Liver (tissue), 7 donors: ENCODE measurements at regions not wholly inside any gene's neighbourhood (a gene's known extent, or its start where the extent isn't known, plus 50 kb on each side); places are given as distances from the start of the nearest gene placed in this dataset.

Source experiments
- DNase-seq: peaks from one replicate; pipeline ENCODE4 v3.0.0-alpha.2; 2017; ENCODE audit warnings: low spot score
- H3K27ac ChIP-seq, 2 donors: one replicate each; pipeline ENCODE4 v1.7.0; 2013; ENCODE audit warnings: inconsistent platforms in 2 of 2, low read length in 2 of 2, control low read depth in 1 of 2, low read depth in 1 of 2, mild to moderate bottlenecking in 1 of 2
- H3K27me3 ChIP-seq, 4 donors: one replicate each; pipeline versions ENCODE4 v1.6.1 to v1.7.0; 2013; ENCODE audit warnings: low read length in 3 of 4, inconsistent platforms in 1 of 4, mild to moderate bottlenecking in 1 of 4, moderate library complexity in 1 of 4; ENCODE audit not compliant: control insufficient read depth in 4 of 4, insufficient read depth in 4 of 4
- H3K36me3 ChIP-seq, 4 donors: one replicate each; pipeline versions ENCODE4 v1.6.1 to v1.7.0; 2013; ENCODE audit warnings: low read length in 3 of 4, mild to moderate bottlenecking in 3 of 4, low read depth in 1 of 4, moderate library complexity in 1 of 4; ENCODE audit not compliant: control insufficient read depth in 4 of 4, insufficient read depth in 3 of 4
- H3K4me1 ChIP-seq, 4 donors: one replicate each; pipeline versions ENCODE4 v1.6.1 to v1.7.0; 2013; ENCODE audit warnings: low read length in 3 of 4, mild to moderate bottlenecking in 3 of 4, moderate library complexity in 1 of 4; ENCODE audit not compliant: control insufficient read depth in 4 of 4, insufficient read depth in 4 of 4
- H3K4me3 ChIP-seq, 3 donors: one replicate each; pipeline versions ENCODE4 v1.6.1 to v1.7.0; 2013; ENCODE audit warnings: low read length in 3 of 3, control low read depth in 1 of 3, low read depth in 1 of 3, mild to moderate bottlenecking in 1 of 3
- H3K9ac ChIP-seq, 2 donors: one replicate each; pipeline ENCODE4 v1.7.0; 2013; ENCODE audit warnings: low read length in 2 of 2, mild to moderate bottlenecking in 2 of 2, moderate library complexity in 2 of 2, control low read depth in 1 of 2, low read depth in 1 of 2
- H3K9me3 ChIP-seq, 4 donors: one replicate each; pipeline versions ENCODE4 v1.6.1 to v1.7.0; 2013; ENCODE audit warnings: low read length in 3 of 4; ENCODE audit not compliant: control insufficient read depth in 4 of 4
- FOXA1 ChIP-seq: IDR thresholded peaks from 2 replicates; pipeline ENCODE4 v1.6.1; 2016; ENCODE audit warnings: antibody characterized with exemption
- FOXA2 ChIP-seq: IDR thresholded peaks from 2 replicates; pipeline ENCODE4 v1.6.1; 2016; ENCODE audit warnings: antibody characterized with exemption
- GABPA ChIP-seq, 2 donors: IDR thresholded peaks in 1 of 2; conservative IDR thresholded peaks in 1 of 2; 2 replicates each; pipeline ENCODE4 v1.6.1; 2016; ENCODE audit warnings: antibody characterized with exemption in 2 of 2, mild to moderate bottlenecking in 1 of 2, moderate library complexity in 1 of 2
- HNF4G ChIP-seq: IDR thresholded peaks from 2 replicates; pipeline ENCODE4 v1.6.1; 2016; ENCODE audit warnings: antibody characterized with exemption
- RXRA ChIP-seq, 2 donors: IDR thresholded peaks; 2 replicates each; pipeline ENCODE4 v1.6.1; 2017 to 2018; ENCODE audit warnings: antibody characterized with exemption in 2 of 2, mild to moderate bottlenecking in 1 of 2
- SP1 ChIP-seq: IDR thresholded peaks from 2 replicates; pipeline ENCODE4 v1.6.1; 2018; ENCODE audit warnings: antibody characterized with exemption, mild to moderate bottlenecking
- TAF1 ChIP-seq: conservative IDR thresholded peaks from 2 replicates; pipeline ENCODE4 v1.6.1; 2016; ENCODE audit warnings: antibody characterized with exemption, mild to moderate bottlenecking
- YY1 ChIP-seq: IDR thresholded peaks from 2 replicates; pipeline ENCODE4 v1.6.1; 2016; ENCODE audit warnings: antibody characterized with exemption, mild to moderate bottlenecking
- WGBS: extraction: QIAGEN DNeasy Blood & Tissue Kit; methylation state at CpG from one replicate; pipeline ENCODE4 v1.1.7; 2013; 5-methylcytosine and 5-hydroxymethylcytosine counted together
- TF ChIP-seq, protein P1 (sequence below): IDR thresholded peaks from 2 replicates; pipeline ENCODE4 v1.6.1; 2016; ENCODE audit warnings: antibody characterized with exemption, mild to moderate bottlenecking
- TF ChIP-seq, protein P2 (sequence below): IDR thresholded peaks from 2 replicates; pipeline ENCODE4 v1.6.1; 2016; ENCODE audit warnings: antibody characterized with exemption
- TF ChIP-seq, protein P3 (sequence below): IDR thresholded peaks from 2 replicates; pipeline ENCODE4 v1.6.1; 2016; ENCODE audit warnings: antibody characterized with exemption
- TF ChIP-seq, protein P4 (sequence below): IDR thresholded peaks from 2 replicates; pipeline ENCODE4 v1.6.1; 2016; ENCODE audit warnings: antibody characterized with exemption
- donor health status: healthy.
- donor health status: healthy.
- donor health status: healthy.
- donor health status: healthy.

DNA sequence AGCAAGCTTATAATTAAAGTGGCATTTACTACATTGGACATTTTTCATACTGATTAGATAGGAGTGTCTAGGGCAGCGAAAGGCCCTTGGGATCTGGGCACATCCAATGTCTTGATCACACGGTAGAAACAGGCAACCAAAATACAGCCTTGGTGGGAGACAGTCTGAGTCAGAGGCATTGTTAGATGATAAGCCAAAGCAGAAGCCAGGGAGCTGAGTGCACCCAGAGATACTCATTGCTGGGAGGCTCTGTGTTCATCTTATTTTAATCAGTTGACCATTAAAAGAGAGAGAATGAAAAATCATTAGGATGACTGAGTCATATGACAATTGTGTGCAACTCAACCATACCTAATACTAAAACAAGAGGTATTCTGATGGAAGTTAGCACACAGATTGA lies 109.5 kb downstream of the LCA5 start:
- no peak for DNase-seq

DNA sequence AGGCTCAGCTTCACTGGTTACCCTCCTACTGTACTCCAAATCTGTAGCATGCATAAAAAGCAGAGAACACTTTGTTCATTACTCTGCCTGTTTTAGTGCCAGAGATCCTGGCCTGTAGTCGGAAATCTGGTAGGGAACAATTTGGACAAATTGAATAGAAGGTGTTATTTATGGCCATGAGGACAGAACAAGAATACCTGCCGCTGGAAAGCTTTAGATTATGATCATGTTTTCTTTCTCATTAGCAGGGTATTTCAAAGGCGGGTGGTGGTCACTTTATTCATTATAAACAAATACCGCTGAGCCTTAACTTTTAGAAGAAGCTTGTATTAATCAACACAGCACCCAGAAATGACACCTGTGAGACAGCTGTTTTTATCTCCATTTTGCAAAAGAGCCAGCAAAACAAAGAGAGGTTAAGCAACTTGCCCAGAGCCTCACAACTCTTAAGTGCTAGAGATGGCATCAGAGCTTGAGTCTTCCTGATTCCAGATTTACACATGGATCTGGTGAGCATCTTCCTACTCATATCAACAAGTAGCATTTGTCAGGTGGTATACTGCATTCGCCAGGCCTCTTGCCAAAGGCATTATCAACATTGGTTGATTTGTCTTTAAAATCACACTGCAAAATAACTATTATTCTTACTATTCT lies 110.5 kb downstream of the LCA5 start:
- H3K36me3 ChIP-seq: no peaks in the 10 kb centered on the region
- H3K27ac ChIP-seq: no peak overlapping the region
- no peak for TF ChIP-seq RXRA (IDR thresholded peaks at IDR 0.05)
- TF ChIP-seq HNF4G: no peak
- TF ChIP-seq, protein P1, sequence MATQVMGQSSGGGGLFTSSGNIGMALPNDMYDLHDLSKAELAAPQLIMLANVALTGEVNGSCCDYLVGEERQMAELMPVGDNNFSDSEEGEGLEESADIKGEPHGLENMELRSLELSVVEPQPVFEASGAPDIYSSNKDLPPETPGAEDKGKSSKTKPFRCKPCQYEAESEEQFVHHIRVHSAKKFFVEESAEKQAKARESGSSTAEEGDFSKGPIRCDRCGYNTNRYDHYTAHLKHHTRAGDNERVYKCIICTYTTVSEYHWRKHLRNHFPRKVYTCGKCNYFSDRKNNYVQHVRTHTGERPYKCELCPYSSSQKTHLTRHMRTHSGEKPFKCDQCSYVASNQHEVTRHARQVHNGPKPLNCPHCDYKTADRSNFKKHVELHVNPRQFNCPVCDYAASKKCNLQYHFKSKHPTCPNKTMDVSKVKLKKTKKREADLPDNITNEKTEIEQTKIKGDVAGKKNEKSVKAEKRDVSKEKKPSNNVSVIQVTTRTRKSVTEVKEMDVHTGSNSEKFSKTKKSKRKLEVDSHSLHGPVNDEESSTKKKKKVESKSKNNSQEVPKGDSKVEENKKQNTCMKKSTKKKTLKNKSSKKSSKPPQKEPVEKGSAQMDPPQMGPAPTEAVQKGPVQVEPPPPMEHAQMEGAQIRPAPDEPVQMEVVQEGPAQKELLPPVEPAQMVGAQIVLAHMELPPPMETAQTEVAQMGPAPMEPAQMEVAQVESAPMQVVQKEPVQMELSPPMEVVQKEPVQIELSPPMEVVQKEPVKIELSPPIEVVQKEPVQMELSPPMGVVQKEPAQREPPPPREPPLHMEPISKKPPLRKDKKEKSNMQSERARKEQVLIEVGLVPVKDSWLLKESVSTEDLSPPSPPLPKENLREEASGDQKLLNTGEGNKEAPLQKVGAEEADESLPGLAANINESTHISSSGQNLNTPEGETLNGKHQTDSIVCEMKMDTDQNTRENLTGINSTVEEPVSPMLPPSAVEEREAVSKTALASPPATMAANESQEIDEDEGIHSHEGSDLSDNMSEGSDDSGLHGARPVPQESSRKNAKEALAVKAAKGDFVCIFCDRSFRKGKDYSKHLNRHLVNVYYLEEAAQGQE: no peak
- TF ChIP-seq FOXA1: no peak
- no peak for TF ChIP-seq SP1
- no peak for TF ChIP-seq TAF1
- TF ChIP-seq YY1: no peak
- TF ChIP-seq FOXA2: no peak
- TF ChIP-seq, protein P2, sequence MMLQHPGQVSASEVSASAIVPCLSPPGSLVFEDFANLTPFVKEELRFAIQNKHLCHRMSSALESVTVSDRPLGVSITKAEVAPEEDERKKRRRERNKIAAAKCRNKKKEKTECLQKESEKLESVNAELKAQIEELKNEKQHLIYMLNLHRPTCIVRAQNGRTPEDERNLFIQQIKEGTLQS: no peak
- TF ChIP-seq, protein P3, sequence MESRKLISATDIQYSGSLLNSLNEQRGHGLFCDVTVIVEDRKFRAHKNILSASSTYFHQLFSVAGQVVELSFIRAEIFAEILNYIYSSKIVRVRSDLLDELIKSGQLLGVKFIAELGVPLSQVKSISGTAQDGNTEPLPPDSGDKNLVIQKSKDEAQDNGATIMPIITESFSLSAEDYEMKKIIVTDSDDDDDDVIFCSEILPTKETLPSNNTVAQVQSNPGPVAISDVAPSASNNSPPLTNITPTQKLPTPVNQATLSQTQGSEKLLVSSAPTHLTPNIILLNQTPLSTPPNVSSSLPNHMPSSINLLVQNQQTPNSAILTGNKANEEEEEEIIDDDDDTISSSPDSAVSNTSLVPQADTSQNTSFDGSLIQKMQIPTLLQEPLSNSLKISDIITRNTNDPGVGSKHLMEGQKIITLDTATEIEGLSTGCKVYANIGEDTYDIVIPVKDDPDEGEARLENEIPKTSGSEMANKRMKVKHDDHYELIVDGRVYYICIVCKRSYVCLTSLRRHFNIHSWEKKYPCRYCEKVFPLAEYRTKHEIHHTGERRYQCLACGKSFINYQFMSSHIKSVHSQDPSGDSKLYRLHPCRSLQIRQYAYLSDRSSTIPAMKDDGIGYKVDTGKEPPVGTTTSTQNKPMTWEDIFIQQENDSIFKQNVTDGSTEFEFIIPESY: no peak
- TF ChIP-seq, protein P4, sequence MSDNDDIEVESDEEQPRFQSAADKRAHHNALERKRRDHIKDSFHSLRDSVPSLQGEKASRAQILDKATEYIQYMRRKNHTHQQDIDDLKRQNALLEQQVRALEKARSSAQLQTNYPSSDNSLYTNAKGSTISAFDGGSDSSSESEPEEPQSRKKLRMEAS: no peak
- no peak for DNase-seq
- H3K4me3 ChIP-seq: no peak overlapping the region
- 94% methylated on average over 5 of the region's 5 CpGs for WGBS
- no peaks in the 10 kb centered on the region for H3K9me3 ChIP-seq
- H3K4me1 ChIP-seq: no peaks in the 10 kb centered on the region
- no peaks in the 10 kb centered on the region for H3K27me3 ChIP-seq
- no peak overlapping the region for H3K9ac ChIP-seq

More for the DNA sequence above, 109.5 kb downstream of the LCA5 start:
- Histone ChIP-seq H3K27me3 (no peaks in the 10 kb centered on the region), H3K36me3 (no peaks in the 10 kb centered on the region), H3K4me3 (no peak overlapping the region), H3K9ac (no peak overlapping the region), H3K4me1 (no peaks in the 10 kb centered on the region), H3K27ac (no peak overlapping the region), H3K9me3 (no peaks in the 10 kb centered on the region)
- TF ChIP-seq, protein P2: no peak
- TF ChIP-seq SP1 (no peak), HNF4G (no peak), GABPA (IDR thresholded peaks at IDR 0.05 in 1 of 2, conservative IDR thresholded peaks at IDR 0.05 in 1 of 2) (no peak), FOXA1 (no peak)
- TF ChIP-seq, protein P1: no peak
- TF ChIP-seq, protein P4: no peak
- 80% methylated on average over 2 of the region's 2 CpGs for WGBS
